Ovary (tissue), 3 donors: ENCODE measurements at regions not wholly inside any gene's neighbourhood (a gene's known extent, or its start where the extent isn't known, plus 50 kb on each side); places are given as distances from the start of the nearest gene placed in this dataset.

Source experiments
- POLR2A ChIP-seq: fragments of 450-650 bp; IDR thresholded peaks from one replicate; pipeline ENCODE4 v1.6.1; 2017; ENCODE audit warnings: antibody characterized with exemption, mild to moderate bottlenecking, moderate library complexity
- TF ChIP-seq, protein P1 (sequence below), 3 donors: fragments of 450-650 bp in 2 of 3; fragments of 200-600 bp in 1 of 3; IDR thresholded peaks; one replicate each; pipeline versions ENCODE4 v1.5.1 to v1.8.0; 2016 to 2022; ENCODE audit warnings: antibody characterized with exemption in 3 of 3, mild to moderate bottlenecking in 1 of 3
- donor health status: DM: no; HTN: no; CAD: no.

GRCh38 chr12:58586762-58587161 lies 333.5 kb downstream of the LRIG3 start:
- TF ChIP-seq, protein P1, sequence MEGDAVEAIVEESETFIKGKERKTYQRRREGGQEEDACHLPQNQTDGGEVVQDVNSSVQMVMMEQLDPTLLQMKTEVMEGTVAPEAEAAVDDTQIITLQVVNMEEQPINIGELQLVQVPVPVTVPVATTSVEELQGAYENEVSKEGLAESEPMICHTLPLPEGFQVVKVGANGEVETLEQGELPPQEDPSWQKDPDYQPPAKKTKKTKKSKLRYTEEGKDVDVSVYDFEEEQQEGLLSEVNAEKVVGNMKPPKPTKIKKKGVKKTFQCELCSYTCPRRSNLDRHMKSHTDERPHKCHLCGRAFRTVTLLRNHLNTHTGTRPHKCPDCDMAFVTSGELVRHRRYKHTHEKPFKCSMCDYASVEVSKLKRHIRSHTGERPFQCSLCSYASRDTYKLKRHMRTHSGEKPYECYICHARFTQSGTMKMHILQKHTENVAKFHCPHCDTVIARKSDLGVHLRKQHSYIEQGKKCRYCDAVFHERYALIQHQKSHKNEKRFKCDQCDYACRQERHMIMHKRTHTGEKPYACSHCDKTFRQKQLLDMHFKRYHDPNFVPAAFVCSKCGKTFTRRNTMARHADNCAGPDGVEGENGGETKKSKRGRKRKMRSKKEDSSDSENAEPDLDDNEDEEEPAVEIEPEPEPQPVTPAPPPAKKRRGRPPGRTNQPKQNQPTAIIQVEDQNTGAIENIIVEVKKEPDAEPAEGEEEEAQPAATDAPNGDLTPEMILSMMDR (IDR thresholded peaks at IDR 0.05), result no peak
- TF ChIP-seq POLR2A, result no peak
